SK-N-SH (cell line): ENCODE measurements at regions not wholly inside any gene's neighbourhood (a gene's known extent, or its start where the extent isn't known, plus 50 kb on each side); places are given as distances from the start of the nearest gene placed in this dataset.

Experiments used
- CTCF ChIA-PET: fragments of 300-600, 350-600 bp; formaldehyde crosslinking; extraction: SDS; loops from one replicate; lab custom pipeline; 2021; lab: Yijun Ruan, JAX
- POLR2A ChIA-PET: fragments of 350-600 bp; sonication (Branson Sonifier 250); formaldehyde crosslinking; extraction: SDS; loops from one replicate; lab custom pipeline; 2020; ENCODE audit warnings: antibody characterized with exemption, inconsistent platforms; lab: Yijun Ruan, JAX
- DNase-seq: peaks from one replicate; pipeline ENCODE4 v3.0.0; 2012
- H2AFZ ChIP-seq: fragments of 200-600 bp; sonication (generic); 2 replicates; pipeline ENCODE4 v1.8.1; 2016; ENCODE audit warnings: antibody characterized with exemption, mild to moderate bottlenecking, low read depth
- H3F3A ChIP-seq: fragments of 200-600 bp; sonication (generic); replicated peaks from 2 replicates; pipeline ENCODE3; 2016; ENCODE audit warnings: antibody characterized with exemption, mild to moderate bottlenecking; ENCODE audit not compliant: insufficient read depth
- H3K27ac ChIP-seq, 2 experiments: fragments of 200-500 bp in 1 of 2; fragments of 200-600 bp in 1 of 2; sonication (Bioruptor generic) in 1 of 2; sonication (generic), shearing (Covaris generic) in 1 of 2; 2 replicates each; pipeline versions ENCODE4 v1.5.1 to v1.6.1; 2014 to 2016; ENCODE audit warnings: low read depth in 2 of 2, inconsistent platforms in 1 of 2, low read length in 1 of 2, mild to moderate bottlenecking in 1 of 2, mixed read lengths in 1 of 2
- H3K27me3 ChIP-seq: fragments of 200-600 bp; sonication (generic), shearing (Covaris generic); 2 replicates; pipeline ENCODE4 v1.6.1; 2016; ENCODE audit warnings: mixed run types; ENCODE audit not compliant: insufficient read depth
- H3K36me3 ChIP-seq, 2 experiments: fragments of 200-500 bp in 1 of 2; fragments of 200-600 bp in 1 of 2; sonication (Bioruptor generic) in 1 of 2; sonication (generic) in 1 of 2; replicated peaks in 1 of 2; 2 replicates each; pipeline versions ENCODE3 to v1.5.1; 2014 to 2016; ENCODE audit warnings: low read length in 1 of 2, mild to moderate bottlenecking in 1 of 2; ENCODE audit not compliant: insufficient read depth in 2 of 2, control insufficient read depth in 1 of 2
- H3K4me1 ChIP-seq, 2 experiments: fragments of 200-500 bp in 1 of 2; fragments of 200-600 bp in 1 of 2; sonication (Bioruptor generic) in 1 of 2; sonication (generic), shearing (Covaris generic) in 1 of 2; 2 replicates each; pipeline versions ENCODE4 v1.5.1 to v1.6.1; 2014 to 2016; ENCODE audit warnings: low read depth in 1 of 2, low read length in 1 of 2, mixed run types in 1 of 2; ENCODE audit not compliant: insufficient read depth in 2 of 2, control insufficient read depth in 1 of 2
- H3K4me2 ChIP-seq: fragments of 200-600 bp; sonication (generic), shearing (Covaris generic); 2 replicates; pipeline ENCODE4 v1.6.1; 2017; ENCODE audit warnings: mixed run types
- H3K4me3 ChIP-seq, 2 experiments: fragments of 200-500 bp in 1 of 2; fragments of 200-600 bp in 1 of 2; sonication (Bioruptor generic) in 1 of 2; sonication (generic), shearing (Covaris generic) in 1 of 2; 2 replicates each; pipeline versions ENCODE4 v1.5.1 to v1.8.1; 2014 to 2016; ENCODE audit warnings: low read depth in 2 of 2, inconsistent platforms in 1 of 2, low read length in 1 of 2, mild to moderate bottlenecking in 1 of 2, mixed read lengths in 1 of 2, moderate library complexity in 1 of 2
- H3K79me2 ChIP-seq: fragments of 200-600 bp; sonication (generic); 2 replicates; pipeline ENCODE4 v1.8.1; 2017; ENCODE audit warnings: mild to moderate bottlenecking; ENCODE audit not compliant: insufficient read depth
- H3K9ac ChIP-seq: fragments of 200-600 bp; sonication (generic); 2 replicates; pipeline ENCODE4 v1.6.1; 2017; ENCODE audit warnings: mixed run types
- H3K9me2 ChIP-seq: fragments of 200-600 bp; sonication (generic); 2 replicates; pipeline ENCODE4 v1.6.1; 2017; ENCODE audit warnings: mixed run types
- H3K9me3 ChIP-seq: fragments of 200-600 bp; sonication (generic); 2 replicates; pipeline ENCODE4 v1.6.1; 2017; ENCODE audit warnings: mixed run types, mild to moderate bottlenecking, moderate library complexity
- H4K20me1 ChIP-seq: fragments of 200-600 bp; sonication (generic); 2 replicates; pipeline ENCODE4 v1.6.1; 2017; ENCODE audit warnings: mild to moderate bottlenecking, mixed run types; ENCODE audit not compliant: insufficient read depth
- ELF1 ChIP-seq: IDR thresholded peaks from 2 replicates; pipeline ENCODE4 v1.4.0; 2012
- FOSL2 ChIP-seq: IDR thresholded peaks from 2 replicates; pipeline ENCODE4 v1.4.0; 2012; ENCODE audit warnings: low read depth, mild to moderate bottlenecking, moderate library complexity, borderline replicate concordance
- FOXJ3 ChIP-seq: sonication (generic); formaldehyde crosslinking; IDR thresholded peaks from 2 replicates; pipeline ENCODE4 v1.5.1; 2020; ENCODE audit warnings: mild to moderate bottlenecking, missing genetic modification reagents
- FOXM1 ChIP-seq: IDR thresholded peaks from 2 replicates; pipeline ENCODE4 v1.4.0; 2012; ENCODE audit warnings: low read depth, mild to moderate bottlenecking
- JUND ChIP-seq: IDR thresholded peaks from 2 replicates; pipeline ENCODE4 v1.4.0; 2012
- MXI1 ChIP-seq: IDR thresholded peaks from 2 replicates; pipeline ENCODE4 v1.6.1; 2012; ENCODE audit warnings: mild to moderate bottlenecking, low read depth, low read length, improper control_type of control experiment
- NFIC ChIP-seq: IDR thresholded peaks from 2 replicates; pipeline ENCODE4 v1.4.0; 2012; ENCODE audit warnings: borderline replicate concordance
- NRF1 ChIP-seq: IDR thresholded peaks from 2 replicates; pipeline ENCODE4 v1.6.1; 2012; ENCODE audit warnings: low read depth, mild to moderate bottlenecking, low read length
- RCOR1 ChIP-seq: fragments of 150-350 bp; IDR thresholded peaks from 2 replicates; pipeline ENCODE4 v1.6.1; 2017; ENCODE audit warnings: antibody characterized with exemption, low read length
- RXRA ChIP-seq: IDR thresholded peaks from 2 replicates; pipeline ENCODE4 v1.4.0; 2012; ENCODE audit warnings: low read depth, mild to moderate bottlenecking, borderline replicate concordance
- SIN3A ChIP-seq: IDR thresholded peaks from 2 replicates; pipeline ENCODE4 v1.6.1; 2012; ENCODE audit warnings: low read depth, mild to moderate bottlenecking, low read length, moderate library complexity, borderline replicate concordance
- SMC3 ChIP-seq: IDR thresholded peaks from 2 replicates; pipeline ENCODE4 v1.6.1; 2012; ENCODE audit warnings: low read depth, low read length, improper control_type of control experiment
- TAF1 ChIP-seq: IDR thresholded peaks from 2 replicates; pipeline ENCODE4 v1.6.1; 2012; ENCODE audit warnings: low read depth, mild to moderate bottlenecking, low read length, moderate library complexity, borderline replicate concordance
- TEAD4 ChIP-seq: IDR thresholded peaks from 2 replicates; pipeline ENCODE4 v1.4.0; 2012; ENCODE audit warnings: mild to moderate bottlenecking, borderline replicate concordance; ENCODE audit not compliant: insufficient read depth
- WGBS: methylation state at CpG from one replicate; pipeline ENCODE4 v1.1.6; 2017; ENCODE audit warnings: low lambda C conversion rate; 5-methylcytosine and 5-hydroxymethylcytosine counted together
- TF ChIP-seq, protein P1 (sequence below): IDR thresholded peaks from 2 replicates; pipeline ENCODE4; 2012
- TF ChIP-seq, protein P2 (sequence below): IDR thresholded peaks from 2 replicates; pipeline ENCODE4 v1.4.0; 2012; ENCODE audit warnings: low read depth, borderline replicate concordance
- TF ChIP-seq, protein P3 (sequence below): fragments of 150-350 bp; IDR thresholded peaks from 2 replicates; pipeline ENCODE4 v1.6.1; 2016; ENCODE audit warnings: mild to moderate bottlenecking, low read depth, low read length

DNA sequence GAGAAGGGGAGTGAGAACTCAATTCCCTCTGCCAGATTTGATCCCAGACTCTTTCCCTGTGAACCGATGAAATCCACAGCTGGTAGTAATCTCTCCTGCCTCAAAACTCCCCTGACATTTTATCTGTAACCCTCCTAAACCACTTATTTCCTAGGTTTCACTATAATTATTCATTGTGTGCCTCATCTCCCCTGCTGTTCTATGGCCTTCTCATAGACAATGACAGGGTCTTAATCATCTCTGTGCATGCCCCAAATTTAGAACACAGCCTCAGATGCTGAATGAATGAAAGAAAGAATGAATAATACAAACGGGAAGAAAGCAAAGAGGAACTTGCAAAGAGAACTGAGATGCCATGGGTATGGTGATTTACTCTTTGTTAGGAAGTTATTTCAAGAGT is 451.1 kb downstream of the HS3ST3B1 start:
- Histone ChIP-seq H3K9ac (no peak overlapping the region), H3F3A (no peaks in the 10 kb centered on the region), H3K79me2 (no peaks in the 10 kb centered on the region), H2AFZ (no peak overlapping the region), H3K36me3 (no peaks in the 10 kb centered on the region), H4K20me1 (no peaks in the 10 kb centered on the region), H3K9me3 (no peaks in the 10 kb centered on the region), H3K4me3 (no peak overlapping the region), H3K4me2 (no peak overlapping the region), H3K27me3 (no peaks in the 10 kb centered on the region; the same call in 1 of the 2 replicates), H3K9me2 (no peaks in the 10 kb centered on the region), H3K4me1 (no peaks in the 10 kb centered on the region), H3K27ac (no peak overlapping the region)
- no peak for TF ChIP-seq TAF1
- no peak for TF ChIP-seq MXI1
- TF ChIP-seq RCOR1: no peak
- TF ChIP-seq, protein P1, sequence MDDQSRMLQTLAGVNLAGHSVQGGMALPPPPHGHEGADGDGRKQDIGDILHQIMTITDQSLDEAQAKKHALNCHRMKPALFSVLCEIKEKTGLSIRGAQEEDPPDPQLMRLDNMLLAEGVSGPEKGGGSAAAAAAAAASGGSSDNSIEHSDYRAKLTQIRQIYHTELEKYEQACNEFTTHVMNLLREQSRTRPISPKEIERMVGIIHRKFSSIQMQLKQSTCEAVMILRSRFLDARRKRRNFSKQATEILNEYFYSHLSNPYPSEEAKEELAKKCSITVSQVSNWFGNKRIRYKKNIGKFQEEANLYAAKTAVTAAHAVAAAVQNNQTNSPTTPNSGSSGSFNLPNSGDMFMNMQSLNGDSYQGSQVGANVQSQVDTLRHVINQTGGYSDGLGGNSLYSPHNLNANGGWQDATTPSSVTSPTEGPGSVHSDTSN: no peak
- TF ChIP-seq, protein P2, sequence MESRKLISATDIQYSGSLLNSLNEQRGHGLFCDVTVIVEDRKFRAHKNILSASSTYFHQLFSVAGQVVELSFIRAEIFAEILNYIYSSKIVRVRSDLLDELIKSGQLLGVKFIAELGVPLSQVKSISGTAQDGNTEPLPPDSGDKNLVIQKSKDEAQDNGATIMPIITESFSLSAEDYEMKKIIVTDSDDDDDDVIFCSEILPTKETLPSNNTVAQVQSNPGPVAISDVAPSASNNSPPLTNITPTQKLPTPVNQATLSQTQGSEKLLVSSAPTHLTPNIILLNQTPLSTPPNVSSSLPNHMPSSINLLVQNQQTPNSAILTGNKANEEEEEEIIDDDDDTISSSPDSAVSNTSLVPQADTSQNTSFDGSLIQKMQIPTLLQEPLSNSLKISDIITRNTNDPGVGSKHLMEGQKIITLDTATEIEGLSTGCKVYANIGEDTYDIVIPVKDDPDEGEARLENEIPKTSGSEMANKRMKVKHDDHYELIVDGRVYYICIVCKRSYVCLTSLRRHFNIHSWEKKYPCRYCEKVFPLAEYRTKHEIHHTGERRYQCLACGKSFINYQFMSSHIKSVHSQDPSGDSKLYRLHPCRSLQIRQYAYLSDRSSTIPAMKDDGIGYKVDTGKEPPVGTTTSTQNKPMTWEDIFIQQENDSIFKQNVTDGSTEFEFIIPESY: no peak
- TF ChIP-seq NFIC: no peak
- TF ChIP-seq FOSL2: no peak
- TF ChIP-seq NRF1: no peak
- no peak for TF ChIP-seq ELF1
- no peak for TF ChIP-seq RXRA
- no peak for TF ChIP-seq TEAD4
- TF ChIP-seq FOXJ3 (CRISPR knock-in tag): no peak
- ChIA-PET POLR2A (no interaction called here), CTCF (no interaction called here)
- no peak for DNase-seq
- 11% methylated on average over 2 of the region's 2 CpGs for WGBS

DNA sequence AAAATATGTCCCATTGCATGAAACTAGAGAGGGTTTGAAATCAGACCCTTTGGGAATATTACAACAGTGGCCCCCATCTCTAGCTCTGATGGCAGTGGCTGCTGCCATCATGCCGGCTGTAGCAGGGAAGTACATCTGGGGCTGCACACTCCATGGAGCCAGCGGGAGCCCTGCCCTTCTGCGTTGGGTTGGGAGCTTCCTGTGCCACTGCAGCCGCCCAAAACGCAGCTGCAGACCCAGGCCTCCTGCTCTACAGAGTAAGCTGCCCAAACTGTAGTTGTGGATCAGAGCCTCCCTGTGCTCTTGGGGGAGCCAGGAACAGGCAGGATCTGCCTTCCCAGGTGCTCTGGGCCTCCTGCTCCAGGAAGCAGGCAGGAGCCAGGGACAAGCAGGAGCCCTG is 450.0 kb downstream of the HS3ST3B1 start:
- Histone ChIP-seq H3K9me2 (no peaks in the 10 kb centered on the region), H3K4me2 (no peak overlapping the region), H2AFZ (no peak overlapping the region), H3K27ac (no peak overlapping the region), H3F3A (no peaks in the 10 kb centered on the region), H3K4me3 (no peak overlapping the region), H3K27me3 (no peaks in the 10 kb centered on the region), H3K36me3 (no peaks in the 10 kb centered on the region), H4K20me1 (no peaks in the 10 kb centered on the region), H3K9me3 (no peaks in the 10 kb centered on the region), H3K79me2 (no peaks in the 10 kb centered on the region), H3K9ac (no peak overlapping the region), H3K4me1 (no peaks in the 10 kb centered on the region)
- CTCF ChIA-PET: no interaction called here
- POLR2A ChIA-PET: no interaction called here
- no peak for DNase-seq
- WGBS: 30% methylated on average over 5 of the region's 5 CpGs
- no peak for TF ChIP-seq RXRA
- TF ChIP-seq, protein P2: no peak
- TF ChIP-seq SMC3: no peak
- TF ChIP-seq, protein P3, sequence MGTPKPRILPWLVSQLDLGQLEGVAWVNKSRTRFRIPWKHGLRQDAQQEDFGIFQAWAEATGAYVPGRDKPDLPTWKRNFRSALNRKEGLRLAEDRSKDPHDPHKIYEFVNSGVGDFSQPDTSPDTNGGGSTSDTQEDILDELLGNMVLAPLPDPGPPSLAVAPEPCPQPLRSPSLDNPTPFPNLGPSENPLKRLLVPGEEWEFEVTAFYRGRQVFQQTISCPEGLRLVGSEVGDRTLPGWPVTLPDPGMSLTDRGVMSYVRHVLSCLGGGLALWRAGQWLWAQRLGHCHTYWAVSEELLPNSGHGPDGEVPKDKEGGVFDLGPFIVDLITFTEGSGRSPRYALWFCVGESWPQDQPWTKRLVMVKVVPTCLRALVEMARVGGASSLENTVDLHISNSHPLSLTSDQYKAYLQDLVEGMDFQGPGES: no peak
- TF ChIP-seq FOXM1: no peak
- TF ChIP-seq, protein P1: no peak
- no peak for TF ChIP-seq JUND
- no peak for TF ChIP-seq FOXJ3 (CRISPR knock-in tag)
- no peak for TF ChIP-seq SIN3A
- no peak for TF ChIP-seq TEAD4
